Gastroesophageal sphincter (tissue), 4 donors: ENCODE measurements at regions not wholly inside any gene's neighbourhood (a gene's known extent, or its start where the extent isn't known, plus 50 kb on each side); places are given as distances from the start of the nearest gene placed in this dataset.

Source experiments
- ATAC-seq: fragments of 150-250 bp; one replicate; pipeline ENCODE4 v1.9.1; 2016; ENCODE audit warnings: mild to moderate bottlenecking, moderate library complexity
- H3K27ac ChIP-seq, 4 donors: fragments of 200-600 bp; sonication (generic) in 3 of 4; 1 replicate in 3 of 4; 2 replicates in 1 of 4; pipeline ENCODE4 v1.5.1; 2016 to 2019
- H3K27me3 ChIP-seq: fragments of 200-600 bp; sonication (generic); one replicate; pipeline ENCODE4 v1.5.1; 2019
- H3K36me3 ChIP-seq, 2 donors: fragments of 200-600 bp; sonication (generic); one replicate each; pipeline ENCODE4 v1.5.1; 2019; ENCODE audit warnings: control low read depth in 1 of 2
- H3K4me1 ChIP-seq, 3 donors: fragments of 200-600 bp; sonication (generic); 1 replicate in 2 of 3; 2 replicates in 1 of 3; pipeline ENCODE4 v1.5.1; 2016 to 2019; ENCODE audit warnings: control low read depth in 2 of 3
- H3K4me3 ChIP-seq, 2 donors: fragments of 200-600 bp; sonication (generic); one replicate each; pipeline ENCODE4 v1.5.1; 2019; ENCODE audit warnings: mild to moderate bottlenecking in 1 of 2, moderate library complexity in 1 of 2
- H3K9me3 ChIP-seq, 3 donors: fragments of 200-600 bp; sonication (generic); one replicate each; pipeline ENCODE4 v1.5.1; 2017 to 2019; ENCODE audit warnings: control low read depth in 2 of 3
- EP300 ChIP-seq: sonication (generic); formaldehyde crosslinking; IDR thresholded peaks from one replicate; pipeline ENCODE4 v1.6.1; 2017; ENCODE audit warnings: antibody characterized with exemption, mild to moderate bottlenecking
- POLR2A ChIP-seq, 2 donors: fragments of 450-650 bp; IDR thresholded peaks; one replicate each; pipeline ENCODE4 v1.6.1; 2017; ENCODE audit warnings: antibody characterized with exemption in 2 of 2, mild to moderate bottlenecking in 2 of 2, moderate library complexity in 1 of 2
- POLR2AphosphoS5 ChIP-seq: sonication (generic); formaldehyde crosslinking; IDR thresholded peaks from one replicate; pipeline ENCODE4 v1.6.1; 2017; ENCODE audit warnings: antibody characterized with exemption
- WGBS, 2 donors: methylation state at CpG; one replicate each; pipeline ENCODE4 v1.1.5; 2018; ENCODE audit warnings: low coverage in 1 of 2; 5-methylcytosine and 5-hydroxymethylcytosine counted together
- TF ChIP-seq, protein P1 (sequence below), 4 experiments: fragments of 200-600 bp in 2 of 4; fragments of 450-650 bp in 2 of 4; sonication (generic) in 1 of 4; IDR thresholded peaks; one replicate each; pipeline ENCODE4 v1.5.1; 2017 to 2019; ENCODE audit warnings: antibody characterized with exemption in 4 of 4, mild to moderate bottlenecking in 2 of 4, moderate library complexity in 2 of 4

DNA sequence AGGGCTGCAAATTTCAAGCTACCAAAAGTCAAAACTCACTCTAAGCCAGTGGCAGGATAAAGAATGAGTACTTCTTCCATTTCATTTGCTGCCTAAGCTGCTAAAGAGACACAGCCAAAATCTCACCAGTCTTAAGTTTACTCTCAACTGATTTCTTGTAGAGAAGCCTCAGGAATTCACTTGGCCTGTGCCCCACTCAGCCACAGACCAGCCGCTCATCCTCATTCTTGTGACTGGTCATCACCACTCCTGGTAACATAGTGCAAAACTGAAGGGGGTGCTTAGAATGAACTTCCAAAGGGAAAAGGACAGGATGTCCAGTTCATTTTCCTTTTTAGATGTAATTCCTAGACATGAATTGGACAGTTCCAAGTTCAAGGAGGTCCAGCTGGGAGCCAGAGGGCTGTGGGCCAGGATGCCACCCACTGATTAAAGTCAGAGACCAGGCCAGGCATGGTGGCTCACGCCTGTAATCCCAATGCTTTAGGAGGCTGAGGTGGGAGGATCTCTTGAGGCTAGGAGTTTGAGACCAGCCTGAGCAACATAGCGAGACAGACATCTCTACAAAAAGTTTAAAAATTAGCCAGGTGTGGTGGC lies 72.7 kb upstream of the RANBP3L start:
- no peak for ATAC-seq
- Histone ChIP-seq H3K4me3 (no peak overlapping the region), H3K27ac (peak overlapping the region in 3 of 4 donors; percentile 18 to 64 (median 24)), H3K36me3 (no peaks in the 10 kb centered on the region), H3K9me3 (no peaks in the 10 kb centered on the region), H3K4me1 (peaks cover 0 to 13% (median 0%) of the 10 kb centered on the region in 3 donors), H3K27me3 (no peaks in the 10 kb centered on the region)
- WGBS, 2 donors, result 100% methylated on average over 1 to 2 of the region's 3 CpGs
- TF ChIP-seq EP300 (no peak), POLR2A (IDR thresholded peaks at IDR 0.05) (no peak), POLR2AphosphoS5 (no peak)
- TF ChIP-seq, protein P1, sequence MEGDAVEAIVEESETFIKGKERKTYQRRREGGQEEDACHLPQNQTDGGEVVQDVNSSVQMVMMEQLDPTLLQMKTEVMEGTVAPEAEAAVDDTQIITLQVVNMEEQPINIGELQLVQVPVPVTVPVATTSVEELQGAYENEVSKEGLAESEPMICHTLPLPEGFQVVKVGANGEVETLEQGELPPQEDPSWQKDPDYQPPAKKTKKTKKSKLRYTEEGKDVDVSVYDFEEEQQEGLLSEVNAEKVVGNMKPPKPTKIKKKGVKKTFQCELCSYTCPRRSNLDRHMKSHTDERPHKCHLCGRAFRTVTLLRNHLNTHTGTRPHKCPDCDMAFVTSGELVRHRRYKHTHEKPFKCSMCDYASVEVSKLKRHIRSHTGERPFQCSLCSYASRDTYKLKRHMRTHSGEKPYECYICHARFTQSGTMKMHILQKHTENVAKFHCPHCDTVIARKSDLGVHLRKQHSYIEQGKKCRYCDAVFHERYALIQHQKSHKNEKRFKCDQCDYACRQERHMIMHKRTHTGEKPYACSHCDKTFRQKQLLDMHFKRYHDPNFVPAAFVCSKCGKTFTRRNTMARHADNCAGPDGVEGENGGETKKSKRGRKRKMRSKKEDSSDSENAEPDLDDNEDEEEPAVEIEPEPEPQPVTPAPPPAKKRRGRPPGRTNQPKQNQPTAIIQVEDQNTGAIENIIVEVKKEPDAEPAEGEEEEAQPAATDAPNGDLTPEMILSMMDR (IDR thresholded peaks at IDR 0.05), result no peak

DNA sequence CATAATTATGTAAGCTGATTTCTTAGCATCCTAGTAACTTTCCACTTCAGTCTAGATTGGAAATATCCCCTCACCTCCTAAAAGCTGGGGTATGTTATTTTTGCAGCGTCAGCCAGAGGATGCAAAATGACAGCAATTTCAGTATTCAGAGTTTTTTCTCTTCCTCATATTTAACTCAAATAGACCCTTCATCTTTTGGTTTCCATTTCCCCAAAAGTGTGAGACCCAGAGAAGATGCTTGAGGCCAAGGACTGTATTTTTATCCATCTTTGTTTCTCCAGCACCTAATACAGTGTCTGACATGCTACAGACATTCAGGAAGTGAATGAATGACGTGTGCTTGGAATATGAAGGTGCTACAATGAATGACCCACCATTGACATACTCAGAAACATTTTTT lies 75.5 kb upstream of the RANBP3L start:
- TF ChIP-seq, protein P1 (IDR thresholded peaks at IDR 0.05), result no peak
- TF ChIP-seq POLR2A (IDR thresholded peaks at IDR 0.05) (no peak), POLR2AphosphoS5 (no peak), EP300 (no peak)
- 70 to 80% methylated on average over 2 of the region's 2 CpGs for WGBS, 2 donors
- Histone ChIP-seq H3K9me3 (no peaks in the 10 kb centered on the region), H3K4me3 (no peak overlapping the region), H3K27me3 (no peaks in the 10 kb centered on the region), H3K27ac (no peak overlapping the region), H3K4me1 (peaks cover 0 to 13% (median 0%) of the 10 kb centered on the region in 3 donors), H3K36me3 (no peaks in the 10 kb centered on the region)
- no peak for ATAC-seq

DNA sequence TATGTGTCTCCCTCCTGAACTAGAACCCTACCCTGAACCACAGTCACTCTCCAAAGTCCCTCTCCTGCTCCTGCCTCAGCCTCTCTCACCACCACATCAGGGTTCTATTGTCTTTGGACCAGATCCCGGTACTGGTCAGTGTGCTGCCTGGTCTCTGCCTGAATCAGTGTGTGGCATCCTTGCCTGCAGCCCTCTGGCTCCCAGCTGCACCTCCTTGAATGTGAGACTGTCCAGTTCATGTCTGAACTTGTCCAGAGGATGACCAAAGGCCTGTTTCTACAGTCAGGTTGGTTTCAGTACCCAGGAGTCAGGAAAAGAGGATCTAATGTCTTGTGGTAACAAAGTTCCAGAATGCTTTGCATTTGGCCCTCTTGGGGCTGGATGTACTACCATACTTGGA lies 76.8 kb upstream of the RANBP3L start:
- Histone ChIP-seq H3K4me3 (no peak overlapping the region), H3K9me3 (no peaks in the 10 kb centered on the region), H3K27me3 (no peaks in the 10 kb centered on the region), H3K4me1 (peaks cover 0 to 12% (median 0%) of the 10 kb centered on the region in 3 donors), H3K27ac (no peak overlapping the region), H3K36me3 (no peaks in the 10 kb centered on the region)
- TF ChIP-seq POLR2A (IDR thresholded peaks at IDR 0.05) (no peak), EP300 (no peak), POLR2AphosphoS5 (no peak)
- TF ChIP-seq, protein P1 (IDR thresholded peaks at IDR 0.05), result no peak
- no peak for ATAC-seq
- 100% methylated on average over 1 of the region's 1 CpG; no CpG with 5 or more reads in 1 of the 2 donors for WGBS, 2 donors

DNA sequence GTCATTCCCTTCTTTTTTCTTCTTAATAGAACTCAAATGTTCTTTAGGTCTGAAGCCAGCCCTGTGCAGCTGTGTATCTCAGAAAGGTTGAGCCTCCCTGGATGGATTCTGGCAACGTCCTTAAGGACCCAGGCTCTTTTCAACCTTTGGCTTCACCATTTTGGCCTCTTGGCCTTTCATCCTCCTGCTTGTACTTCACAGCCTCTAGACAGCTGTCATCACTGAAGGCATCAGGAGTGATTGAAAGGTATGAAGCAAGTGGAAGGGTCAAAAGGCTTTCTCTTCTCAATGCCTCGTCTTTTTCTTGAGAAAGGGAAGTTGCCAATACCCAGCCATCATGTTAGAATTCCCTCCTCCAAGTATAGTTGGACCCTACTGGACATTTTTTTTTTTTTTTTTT lies 81.2 kb upstream of the RANBP3L start:
- Histone ChIP-seq H3K4me1 (no peaks in the 10 kb centered on the region), H3K36me3 (no peaks in the 10 kb centered on the region), H3K27ac (no peak overlapping the region), H3K27me3 (no peaks in the 10 kb centered on the region), H3K4me3 (no peak overlapping the region), H3K9me3 (no peaks in the 10 kb centered on the region)
- TF ChIP-seq POLR2AphosphoS5, result no peak
- TF ChIP-seq EP300, result no peak
- TF ChIP-seq, protein P1 (IDR thresholded peaks at IDR 0.05), result no peak
- TF ChIP-seq POLR2A (IDR thresholded peaks at IDR 0.05), result no peak
- ATAC-seq, result no peak
- 74 to 75% methylated on average over 2 of the region's 2 CpGs for WGBS, 2 donors

DNA sequence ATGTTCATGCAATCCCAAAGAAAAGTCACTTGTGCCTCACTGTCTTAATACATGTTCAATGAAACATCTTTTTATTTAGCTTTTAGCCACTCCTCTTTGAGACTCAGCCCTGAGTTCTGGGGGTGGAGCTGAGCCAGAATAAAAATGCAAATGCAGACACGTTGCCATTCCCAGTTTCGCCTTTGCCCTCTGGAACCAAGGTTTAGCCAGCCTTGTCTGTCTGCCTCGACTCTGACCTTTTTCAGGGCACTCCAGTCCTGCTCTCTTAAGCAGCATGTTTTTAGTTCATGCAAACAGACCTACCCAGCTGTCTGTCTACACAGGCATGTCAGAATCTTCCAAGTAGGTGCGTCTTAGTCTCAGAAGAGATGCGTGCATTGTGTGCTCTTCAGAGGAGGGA lies 82.2 kb upstream of the RANBP3L start:
- WGBS, 2 donors, result 68 to 77% methylated on average over 3 of the region's 5 CpGs
- Histone ChIP-seq H3K27me3 (no peaks in the 10 kb centered on the region), H3K9me3 (no peaks in the 10 kb centered on the region), H3K4me3 (no peak overlapping the region), H3K36me3 (no peaks in the 10 kb centered on the region), H3K4me1 (peaks cover 0 to 4% (median 0%) of the 10 kb centered on the region in 3 donors), H3K27ac (no peak overlapping the region)
- no peak for ATAC-seq
- TF ChIP-seq POLR2A (IDR thresholded peaks at IDR 0.05), result no peak
- no peak for TF ChIP-seq EP300
- TF ChIP-seq, protein P1 (IDR thresholded peaks at IDR 0.05), result no peak
- TF ChIP-seq POLR2AphosphoS5, result no peak
